GM12872 (cell line): ENCODE measurements at regions not wholly inside any gene's neighbourhood (a gene's known extent, or its start where the extent isn't known, plus 50 kb on each side); places are given as distances from the start of the nearest gene placed in this dataset.

ENCODE experiments used
- TF ChIP-seq, protein P1 (sequence below): IDR thresholded peaks from 3 replicates; pipeline ENCODE4 v1.5.1; 2011; ENCODE audit warnings: low read depth, mild to moderate bottlenecking, low read length, moderate library complexity; ENCODE audit not compliant: insufficient read depth

GRCh38 chr4:27966664-27967063 lies 1106.0 kb downstream of the STIM2 start:
- TF ChIP-seq, protein P1, sequence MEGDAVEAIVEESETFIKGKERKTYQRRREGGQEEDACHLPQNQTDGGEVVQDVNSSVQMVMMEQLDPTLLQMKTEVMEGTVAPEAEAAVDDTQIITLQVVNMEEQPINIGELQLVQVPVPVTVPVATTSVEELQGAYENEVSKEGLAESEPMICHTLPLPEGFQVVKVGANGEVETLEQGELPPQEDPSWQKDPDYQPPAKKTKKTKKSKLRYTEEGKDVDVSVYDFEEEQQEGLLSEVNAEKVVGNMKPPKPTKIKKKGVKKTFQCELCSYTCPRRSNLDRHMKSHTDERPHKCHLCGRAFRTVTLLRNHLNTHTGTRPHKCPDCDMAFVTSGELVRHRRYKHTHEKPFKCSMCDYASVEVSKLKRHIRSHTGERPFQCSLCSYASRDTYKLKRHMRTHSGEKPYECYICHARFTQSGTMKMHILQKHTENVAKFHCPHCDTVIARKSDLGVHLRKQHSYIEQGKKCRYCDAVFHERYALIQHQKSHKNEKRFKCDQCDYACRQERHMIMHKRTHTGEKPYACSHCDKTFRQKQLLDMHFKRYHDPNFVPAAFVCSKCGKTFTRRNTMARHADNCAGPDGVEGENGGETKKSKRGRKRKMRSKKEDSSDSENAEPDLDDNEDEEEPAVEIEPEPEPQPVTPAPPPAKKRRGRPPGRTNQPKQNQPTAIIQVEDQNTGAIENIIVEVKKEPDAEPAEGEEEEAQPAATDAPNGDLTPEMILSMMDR, result no peak

GRCh38 chr4:27973056-27973455 lies 1112.4 kb downstream of the STIM2 start:
- TF ChIP-seq, protein P1, result no peak

GRCh38 chr4:27973700-27974099 lies 1113.1 kb downstream of the STIM2 start:
- TF ChIP-seq, protein P1, result no peak

GRCh38 chr4:27974339-27974738 lies 1113.7 kb downstream of the STIM2 start:
- TF ChIP-seq, protein P1, result no peak

- TF ChIP-seq, protein P1, result no peak
Observed at GRCh38 chr4:27985522-27985921, 1124.9 kb downstream of the STIM2 start.

- TF ChIP-seq, protein P1, result no peak
Observed at GRCh38 chr4:27986476-27986875, 1125.8 kb downstream of the STIM2 start.

DNA sequence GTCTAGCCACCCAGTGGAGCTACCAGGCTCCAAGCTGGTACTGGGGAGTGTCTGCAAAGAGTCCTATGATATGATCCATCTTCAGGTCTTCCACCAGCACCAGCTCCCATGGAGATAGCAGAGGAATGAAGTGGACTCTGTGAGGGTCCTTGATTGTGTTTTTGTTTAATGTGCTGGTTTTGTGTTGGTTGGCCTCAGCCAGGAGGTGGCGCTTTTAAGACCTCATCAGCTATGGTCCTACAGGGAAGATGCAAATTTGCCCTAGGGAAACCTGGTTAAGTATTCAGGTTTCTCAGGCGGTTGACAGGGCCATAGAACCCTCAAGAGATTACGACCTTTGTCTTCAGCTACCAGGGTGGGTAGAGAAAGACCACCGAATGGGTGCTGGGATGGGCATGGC lies 1141.1 kb downstream of the STIM2 start:
- TF ChIP-seq, protein P1, result no peak

DNA sequence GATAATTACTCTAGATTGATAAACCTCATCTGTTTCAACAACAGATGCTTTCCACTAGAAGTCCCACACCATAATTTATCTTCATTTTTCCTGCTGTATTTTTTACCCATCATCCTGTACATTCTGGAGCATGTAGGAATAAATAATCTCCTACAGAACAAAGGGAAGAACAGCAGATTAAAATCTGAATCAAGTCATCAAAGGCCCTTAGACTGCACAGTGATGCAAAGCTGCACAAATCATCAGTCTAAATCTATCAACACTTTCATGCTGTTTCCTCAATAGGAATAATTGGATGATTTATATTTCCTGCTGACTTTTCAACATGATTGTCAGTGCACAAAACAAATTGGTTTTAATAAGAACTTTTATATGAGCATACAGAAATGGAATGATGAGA lies 1143.9 kb downstream of the STIM2 start:
- TF ChIP-seq, protein P1, result no peak
